ENCODE measurements at regions not wholly inside any gene's neighbourhood (a gene's known extent, or its start where the extent isn't known, plus 50 kb on each side); places are given as distances from the start of the nearest gene placed in this dataset.
A peak's percentile ranks its signal among the peaks of the same experiment; 100 is the strongest.
"Not testable (repeated sequence)": the region's sequence is repeated elsewhere in the genome, so short reads cannot be mapped to it uniquely, and the experiment has no call there.

DNA sequence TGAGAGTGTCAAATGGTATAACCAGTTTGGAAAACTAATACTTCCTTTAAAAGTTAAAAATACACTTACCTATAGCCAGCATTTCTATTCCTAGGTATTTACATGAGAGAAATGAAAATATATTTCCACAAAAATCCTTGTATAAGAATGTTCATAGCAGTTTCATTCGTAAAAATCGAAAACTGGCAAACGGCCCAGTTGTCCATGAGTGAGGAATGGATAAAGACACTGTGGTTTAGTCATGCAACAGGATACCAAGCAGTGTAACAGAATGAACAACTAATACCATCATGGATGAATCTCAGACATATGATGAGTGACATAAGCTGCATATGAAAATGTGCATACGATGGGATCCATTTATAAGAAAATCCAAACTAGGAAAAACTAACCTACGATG, 136.7 kb downstream of the MACROH2A1 start:
- no peak for DNase-seq (ENCODE audit: low read depth in 1 of 2, low spot score in 1 of 2)
- TF ChIP-seq, protein P1, sequence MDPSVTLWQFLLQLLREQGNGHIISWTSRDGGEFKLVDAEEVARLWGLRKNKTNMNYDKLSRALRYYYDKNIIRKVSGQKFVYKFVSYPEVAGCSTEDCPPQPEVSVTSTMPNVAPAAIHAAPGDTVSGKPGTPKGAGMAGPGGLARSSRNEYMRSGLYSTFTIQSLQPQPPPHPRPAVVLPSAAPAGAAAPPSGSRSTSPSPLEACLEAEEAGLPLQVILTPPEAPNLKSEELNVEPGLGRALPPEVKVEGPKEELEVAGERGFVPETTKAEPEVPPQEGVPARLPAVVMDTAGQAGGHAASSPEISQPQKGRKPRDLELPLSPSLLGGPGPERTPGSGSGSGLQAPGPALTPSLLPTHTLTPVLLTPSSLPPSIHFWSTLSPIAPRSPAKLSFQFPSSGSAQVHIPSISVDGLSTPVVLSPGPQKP (IDR thresholded peaks at IDR 0.05; ENCODE audit: low read depth, low read length), result no peak
- TF ChIP-seq, protein P2, sequence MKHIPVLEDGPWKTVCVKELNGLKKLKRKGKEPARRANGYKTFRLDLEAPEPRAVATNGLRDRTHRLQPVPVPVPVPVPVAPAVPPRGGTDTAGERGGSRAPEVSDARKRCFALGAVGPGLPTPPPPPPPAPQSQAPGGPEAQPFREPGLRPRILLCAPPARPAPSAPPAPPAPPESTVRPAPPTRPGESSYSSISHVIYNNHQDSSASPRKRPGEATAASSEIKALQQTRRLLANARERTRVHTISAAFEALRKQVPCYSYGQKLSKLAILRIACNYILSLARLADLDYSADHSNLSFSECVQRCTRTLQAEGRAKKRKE (CRISPR knock-in tag; IDR thresholded peaks at IDR 0.05; ENCODE audit: low read depth), result no peak
- TF ChIP-seq, protein P3, sequence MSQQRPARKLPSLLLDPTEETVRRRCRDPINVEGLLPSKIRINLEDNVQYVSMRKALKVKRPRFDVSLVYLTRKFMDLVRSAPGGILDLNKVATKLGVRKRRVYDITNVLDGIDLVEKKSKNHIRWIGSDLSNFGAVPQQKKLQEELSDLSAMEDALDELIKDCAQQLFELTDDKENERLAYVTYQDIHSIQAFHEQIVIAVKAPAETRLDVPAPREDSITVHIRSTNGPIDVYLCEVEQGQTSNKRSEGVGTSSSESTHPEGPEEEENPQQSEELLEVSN (IDR thresholded peaks at IDR 0.05; ENCODE audit: borderline replicate concordance, low read depth), result no peak
- TF ChIP-seq HEYL (CRISPR knock-in tag; IDR thresholded peaks at IDR 0.05) (no peak), CHD2 (IDR thresholded peaks at IDR 0.05; ENCODE audit: low read length, partially characterized antibody) (no peak), HOXA7 (CRISPR knock-in tag; IDR thresholded peaks at IDR 0.05) (no peak), NPAS2 (CRISPR knock-in tag; IDR thresholded peaks at IDR 0.05; ENCODE audit: borderline replicate concordance) (no peak), RARB (CRISPR knock-in tag; IDR thresholded peaks at IDR 0.05) (no peak), POLR2AphosphoS2 (conservative IDR thresholded peaks at IDR 0.05; ENCODE audit: low read length) (no peak), BHLHE40 (IDR thresholded peaks at IDR 0.05; ENCODE audit: low read depth, low read length) (no peak), FOXS1 (CRISPR knock-in tag; IDR thresholded peaks at IDR 0.05) (no peak), CBX2 (IDR thresholded peaks at IDR 0.05; ENCODE audit: borderline replicate concordance, low read depth) (no peak), HOXB5 (CRISPR knock-in tag; IDR thresholded peaks at IDR 0.05) (no peak), CHD4 (IDR thresholded peaks at IDR 0.05; ENCODE audit: borderline replicate concordance) (no peak), RFX5 (IDR thresholded peaks at IDR 0.05) (no peak), JUNB (IDR thresholded peaks at IDR 0.05) (no peak), KDM1A (IDR thresholded peaks at IDR 0.05; ENCODE audit: low read depth) (no peak)
- TF ChIP-seq, protein P4, sequence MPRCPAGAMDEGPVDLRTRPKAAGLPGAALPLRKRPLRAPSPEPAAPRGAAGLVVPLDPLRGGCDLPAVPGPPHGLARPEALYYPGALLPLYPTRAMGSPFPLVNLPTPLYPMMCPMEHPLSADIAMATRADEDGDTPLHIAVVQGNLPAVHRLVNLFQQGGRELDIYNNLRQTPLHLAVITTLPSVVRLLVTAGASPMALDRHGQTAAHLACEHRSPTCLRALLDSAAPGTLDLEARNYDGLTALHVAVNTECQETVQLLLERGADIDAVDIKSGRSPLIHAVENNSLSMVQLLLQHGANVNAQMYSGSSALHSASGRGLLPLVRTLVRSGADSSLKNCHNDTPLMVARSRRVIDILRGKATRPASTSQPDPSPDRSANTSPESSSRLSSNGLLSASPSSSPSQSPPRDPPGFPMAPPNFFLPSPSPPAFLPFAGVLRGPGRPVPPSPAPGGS (IDR thresholded peaks at IDR 0.05), result no peak
- TF ChIP-seq, protein P5, sequence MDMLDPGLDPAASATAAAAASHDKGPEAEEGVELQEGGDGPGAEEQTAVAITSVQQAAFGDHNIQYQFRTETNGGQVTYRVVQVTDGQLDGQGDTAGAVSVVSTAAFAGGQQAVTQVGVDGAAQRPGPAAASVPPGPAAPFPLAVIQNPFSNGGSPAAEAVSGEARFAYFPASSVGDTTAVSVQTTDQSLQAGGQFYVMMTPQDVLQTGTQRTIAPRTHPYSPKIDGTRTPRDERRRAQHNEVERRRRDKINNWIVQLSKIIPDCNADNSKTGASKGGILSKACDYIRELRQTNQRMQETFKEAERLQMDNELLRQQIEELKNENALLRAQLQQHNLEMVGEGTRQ (IDR thresholded peaks at IDR 0.05), result no peak
- TF ChIP-seq, protein P6, sequence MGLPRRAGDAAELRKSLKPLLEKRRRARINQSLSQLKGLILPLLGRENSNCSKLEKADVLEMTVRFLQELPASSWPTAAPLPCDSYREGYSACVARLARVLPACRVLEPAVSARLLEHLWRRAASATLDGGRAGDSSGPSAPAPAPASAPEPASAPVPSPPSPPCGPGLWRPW (IDR thresholded peaks at IDR 0.05), result no peak
- H3K4me3 ChIP-seq, result no peak overlapping the region
- H3K27ac ChIP-seq, result peak overlapping the region; percentile 68 to 79; a peak in 5 of 6 replicates
- WGBS (ENCODE audit: missing lambda C conversion rate), result 88% methylated on average over 5 of the region's 5 CpGs
- FAIRE-seq, result peak; percentile 7
- ChIA-PET POLR2A (no interaction called here), CTCF (interaction anchor here (0.8 kb wide), 1 partner anchor 16 kb away, joined by 4 read pairs; no protein-coding TSS in a partner anchor)
- no peak overlapping the region; the same call in 2 of the 3 replicates for H3K4me2 ChIP-seq
- H3K9me3 ChIP-seq, result peaks cover 22% of the 10 kb centered on the region
- peaks cover 26% of the 10 kb centered on the region for H3K4me1 ChIP-seq
- no peak for ATAC-seq

DNA sequence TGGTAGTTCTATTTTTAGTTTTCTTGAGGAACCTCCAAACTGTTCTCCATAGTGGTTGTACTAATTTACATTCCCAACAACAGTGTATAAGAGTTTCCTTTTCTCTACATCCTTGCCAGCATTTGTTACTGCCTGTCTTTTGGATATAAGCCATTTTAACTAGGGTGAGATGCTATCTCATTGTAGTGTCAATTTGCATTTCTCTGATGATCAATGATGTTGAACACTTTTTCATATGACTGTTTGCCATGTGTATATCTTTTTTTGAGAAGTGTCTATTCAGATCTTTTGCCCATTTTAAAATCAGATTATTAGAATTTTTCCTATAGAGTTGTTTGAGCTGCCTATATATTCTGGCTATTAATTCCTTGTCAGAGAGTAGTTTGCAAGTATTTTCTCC, 138.9 kb downstream of the MACROH2A1 start:
- Histone ChIP-seq H3K9me3 (peaks cover 22% of the 10 kb centered on the region), H3K4me1 (peaks cover 33% of the 10 kb centered on the region)
- H3K4me3 ChIP-seq; ATAC-seq; H3K4me2 ChIP-seq; DNase-seq (ENCODE audit: low read depth in 1 of 2, low spot score in 1 of 2); POLR2A ChIA-PET; H3K27ac ChIP-seq; FAIRE-seq; CTCF ChIA-PET: not testable (repeated sequence)

Data from A549 (cell line).